ENCODE measurements at regions not wholly inside any gene's neighbourhood (a gene's known extent, or its start where the extent isn't known, plus 50 kb on each side); places are given as distances from the start of the nearest gene placed in this dataset.

DNA sequence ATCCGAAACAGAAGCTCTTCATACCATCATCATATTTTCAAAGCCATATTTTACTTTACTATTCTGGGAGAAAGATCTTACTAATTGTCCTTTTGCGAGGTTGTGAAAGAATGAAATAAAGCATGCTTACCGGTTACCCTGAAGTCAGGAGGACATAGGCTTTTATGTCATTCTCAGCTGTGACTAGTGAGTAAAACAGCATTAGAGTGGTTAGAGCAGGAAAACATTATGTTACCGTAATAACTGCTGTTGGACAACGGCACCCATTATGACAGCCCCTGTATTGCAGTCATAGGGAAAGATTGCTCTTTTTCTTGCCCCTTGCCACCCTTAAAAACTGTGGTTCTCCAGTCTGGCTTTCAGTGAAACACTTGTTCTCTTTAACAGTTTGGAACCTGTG, 1035.7 kb downstream of the ZPLD1 start:
- no peak overlapping the region for H2BK12ac ChIP-seq (ENCODE audit: low read depth, low read length)
- no peak overlapping the region for H3K4me3 ChIP-seq (ENCODE audit: extremely low read depth in 1 of 4, insufficient read depth in 2 of 4, low read depth in 3 of 4, low read length in 4 of 4)
- H2BK15ac ChIP-seq (ENCODE audit: low read length), result no peak overlapping the region
- no peak overlapping the region for H4K91ac ChIP-seq (replicated peaks; ENCODE audit: insufficient read length, low read length)
- no peak overlapping the region for H2BK5ac ChIP-seq (ENCODE audit: low read depth, low read length)
- H4K20me1 ChIP-seq (replicated peaks in 1 of 2; ENCODE audit: control insufficient read depth in 1 of 2, insufficient read depth in 2 of 2, low read length in 2 of 2), result no peaks in the 10 kb centered on the region
- H2BK20ac ChIP-seq (ENCODE audit: low read length), result no peak overlapping the region
- H3K27ac ChIP-seq (ENCODE audit: low read depth, low read length), result no peak overlapping the region
- H3K23ac ChIP-seq (ENCODE audit: insufficient read length), result no peak overlapping the region
- H3K27me3 ChIP-seq (replicated peaks in 1 of 4; ENCODE audit: control insufficient read depth in 3 of 4, extremely low read depth in 1 of 4, insufficient read depth in 3 of 4, low read length in 3 of 4), result no peaks in the 10 kb centered on the region
- H2AFZ ChIP-seq (ENCODE audit: low read length), result no peak overlapping the region
- ChIA-PET POLR2A (ENCODE audit: partially characterized antibody) (no interaction called here), CTCF (ENCODE audit: partially characterized antibody) (interaction anchor here (1.0 kb wide), 1 partner anchor 161 kb away, joined by 3 read pairs; no protein-coding TSS in a partner anchor)
- H3K56ac ChIP-seq (replicated peaks; ENCODE audit: insufficient read length, low read depth, low read length), result no peak overlapping the region
- H4K5ac ChIP-seq (ENCODE audit: insufficient read length, low read depth, low read length), result no peak overlapping the region
- H3K14ac ChIP-seq (ENCODE audit: insufficient read length), result no peak overlapping the region
- H3K4ac ChIP-seq (replicated peaks; ENCODE audit: insufficient read length, low read depth, low read length), result no peak overlapping the region
- H3K36me3 ChIP-seq (ENCODE audit: control insufficient read depth in 2 of 4, insufficient read depth in 4 of 4, low read length in 3 of 4), result no peaks in the 10 kb centered on the region
- TF ChIP-seq JUN (IDR thresholded peaks at IDR 0.05; ENCODE audit: low read depth, low read length), result no peak
- no peak for TF ChIP-seq SRF (IDR thresholded peaks at IDR 0.05; ENCODE audit: low read depth, low read length)
- no peak for TF ChIP-seq TAF1 (IDR thresholded peaks at IDR 0.05; ENCODE audit: low read depth, low read length)
- TF ChIP-seq E2F6 (IDR thresholded peaks at IDR 0.05), result no peak
- TF ChIP-seq HDAC6 (IDR thresholded peaks at IDR 0.05; ENCODE audit: low read depth, low read length), result no peak
- no peak for TF ChIP-seq TEAD4 (IDR thresholded peaks at IDR 0.05; ENCODE audit: low read depth, low read length)
- H3K9me3 ChIP-seq (ENCODE audit: insufficient read depth in 2 of 2, low read depth in 1 of 2, low read length in 1 of 2), result no peaks in the 10 kb centered on the region
- no peak overlapping the region for H3K18ac ChIP-seq (ENCODE audit: extremely low read depth, low read length)
- H3K79me2 ChIP-seq (ENCODE audit: control insufficient read depth in 1 of 2, insufficient read depth in 2 of 2, low read length in 2 of 2), result no peaks in the 10 kb centered on the region
- no peak overlapping the region for H3K4me2 ChIP-seq (ENCODE audit: insufficient read depth in 1 of 2, low read depth in 2 of 2, low read length in 2 of 2)
- H3K23me2 ChIP-seq (ENCODE audit: low read depth, low read length), result no peaks in the 10 kb centered on the region
- H2BK120ac ChIP-seq (replicated peaks; ENCODE audit: low read depth, low read length), result no peak overlapping the region
- no peak for FAIRE-seq
- no peak overlapping the region for H3K9ac ChIP-seq (replicated peaks in 1 of 4; ENCODE audit: extremely low read depth in 1 of 4, low read depth in 3 of 4, low read length in 3 of 4)
- H3K79me1 ChIP-seq (ENCODE audit: low read depth, low read length), result no peaks in the 10 kb centered on the region
- H2AK5ac ChIP-seq (ENCODE audit: low read depth, low read length), result no peak overlapping the region
- no peak for DNase-seq (ENCODE audit: low read depth in 1 of 2, low spot score in 2 of 2)
- no peak overlapping the region for H4K8ac ChIP-seq (ENCODE audit: extremely low read depth, insufficient read depth, low read length)
- 89% methylated on average over 5 of the region's 5 CpGs; no CpG with 5 or more reads in 1 of the 2 experiments for WGBS, 2 experiments (ENCODE audit: extremely low coverage in 1 of 2, insufficient coverage in 1 of 2, insufficient read length in 1 of 2, insufficient replicate concordance in 2 of 2, low coverage in 1 of 2, low lambda C conversion rate in 2 of 2, missing lambda C conversion rate in 1 of 2)
- no peaks in the 10 kb centered on the region for H3K4me1 ChIP-seq (replicated peaks in 1 of 4; ENCODE audit: control insufficient read depth in 3 of 4, insufficient read depth in 4 of 4, low read length in 3 of 4)
